Glutamatergic neuron (in vitro differentiated cells): ENCODE measurements at regions not wholly inside any gene's neighbourhood (a gene's known extent, or its start where the extent isn't known, plus 50 kb on each side); places are given as distances from the start of the nearest gene placed in this dataset.

Source experiments
- DNase-seq: peaks from one replicate; pipeline ENCODE4 v3.0.0; 2022
- H3K27ac Mint-ChIP-seq: one replicate; pipeline ENCODE4 v1.8.0; 2020; ENCODE audit warnings: mild to moderate bottlenecking, mixed read lengths, inconsistent platforms; ENCODE audit not compliant: unreplicated experiment
- H3K27me3 Mint-ChIP-seq: one replicate; pipeline ENCODE4 v1.8.0; 2020; ENCODE audit warnings: mild to moderate bottlenecking, moderate library complexity, mixed read lengths, inconsistent platforms; ENCODE audit not compliant: unreplicated experiment
- H3K36me3 Mint-ChIP-seq: one replicate; pipeline ENCODE4 v1.8.0; 2020; ENCODE audit warnings: mild to moderate bottlenecking, mixed read lengths, inconsistent platforms; ENCODE audit not compliant: unreplicated experiment
- H3K4me1 Mint-ChIP-seq: one replicate; pipeline ENCODE4 v1.8.0; 2020; ENCODE audit warnings: mild to moderate bottlenecking, low read depth, mixed read lengths, inconsistent platforms; ENCODE audit not compliant: unreplicated experiment
- H3K4me3 Mint-ChIP-seq: one replicate; pipeline ENCODE4 v1.8.0; 2020; ENCODE audit warnings: mild to moderate bottlenecking, mixed read lengths, inconsistent platforms; ENCODE audit not compliant: unreplicated experiment
- H3K9me3 Mint-ChIP-seq: one replicate; pipeline ENCODE4 v1.8.0; 2020; ENCODE audit warnings: mild to moderate bottlenecking, moderate library complexity, mixed read lengths, inconsistent platforms; ENCODE audit not compliant: unreplicated experiment
- CTCF ChIP-seq: fragments of 200-600 bp; sonication (generic); IDR thresholded peaks from one replicate; pipeline ENCODE4 v1.5.0; 2021; ENCODE audit not compliant: partially characterized antibody, unreplicated experiment

GRCh38 chrY:16636254-16636653 lies 1243.8 kb downstream of the CDY2B start:
- no peak for DNase-seq
- H3K4me1 Mint-ChIP-seq = no peaks in the 10 kb centered on the region
- H3K4me3 Mint-ChIP-seq = no peak overlapping the region
- no peak overlapping the region for H3K27ac Mint-ChIP-seq
- H3K9me3 Mint-ChIP-seq = no peaks in the 10 kb centered on the region
- TF ChIP-seq CTCF = no peak
- H3K27me3 Mint-ChIP-seq = peaks cover 1% of the 10 kb centered on the region
- H3K36me3 Mint-ChIP-seq = no peaks in the 10 kb centered on the region

DNA sequence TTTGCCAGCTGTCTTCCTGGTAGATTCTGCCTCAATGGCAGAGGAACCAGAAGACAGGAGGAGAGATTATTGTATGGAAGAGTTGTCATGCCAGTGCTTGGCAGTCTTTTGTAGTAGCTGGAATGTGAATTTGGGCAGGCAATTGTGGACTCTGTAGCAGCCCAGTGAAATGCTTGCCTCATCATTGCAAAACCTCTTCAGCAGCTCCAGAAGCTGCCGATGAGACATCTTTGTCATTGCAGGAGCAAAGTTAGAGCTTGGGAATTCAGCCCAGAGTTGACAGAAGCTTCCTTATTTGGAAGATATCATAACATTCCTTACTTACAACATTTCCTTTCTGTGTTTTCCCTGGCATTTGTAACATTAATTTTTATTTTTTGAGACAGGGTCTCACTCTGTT lies 1250.9 kb downstream of the CDY2B start:
- Mint-ChIP-seq H3K4me1 (no peaks in the 10 kb centered on the region), H3K27me3 (no peaks in the 10 kb centered on the region), H3K9me3 (no peaks in the 10 kb centered on the region), H3K36me3 (no peaks in the 10 kb centered on the region), H3K4me3 (no peak overlapping the region), H3K27ac (no peak overlapping the region)
- TF ChIP-seq CTCF = no peak
- DNase-seq = no peak

GRCh38 chrY:16627122-16627521 lies 1252.9 kb downstream of the CDY2B start:
- Mint-ChIP-seq H3K4me3 (no peak overlapping the region), H3K27me3 (no peaks in the 10 kb centered on the region), H3K9me3 (no peaks in the 10 kb centered on the region), H3K4me1 (no peaks in the 10 kb centered on the region), H3K36me3 (no peaks in the 10 kb centered on the region), H3K27ac (no peak overlapping the region)
- no peak for TF ChIP-seq CTCF
- DNase-seq = no peak

- Mint-ChIP-seq H3K36me3 (no peaks in the 10 kb centered on the region), H3K27me3 (no peaks in the 10 kb centered on the region), H3K4me3 (no peak overlapping the region), H3K4me1 (no peaks in the 10 kb centered on the region), H3K9me3 (peaks cover 1% of the 10 kb centered on the region), H3K27ac (no peak overlapping the region)
- DNase-seq = no peak
- no peak for TF ChIP-seq CTCF
These were observed 1263.6 kb downstream of the CDY2B start for GRCh38 chrY:16616201-16616975.

DNA sequence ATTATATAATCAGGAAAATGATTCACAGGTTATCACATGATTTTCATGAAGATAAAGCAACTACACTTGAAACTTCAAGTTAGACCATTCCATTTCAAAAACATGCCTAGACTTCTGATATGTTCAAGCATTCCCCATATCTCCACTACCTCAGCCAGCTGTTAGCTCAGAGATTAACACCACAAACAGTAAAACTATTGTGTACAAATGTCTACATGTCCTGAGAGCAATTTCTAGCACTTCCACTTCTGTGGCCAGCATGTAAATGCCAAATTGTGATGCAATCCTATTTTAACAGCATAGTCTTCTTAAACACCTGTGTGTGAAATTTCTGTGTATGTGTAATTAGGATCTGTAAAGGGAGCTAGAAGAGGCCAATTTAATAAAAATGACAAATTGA lies 1271.3 kb downstream of the CDY2B start:
- Mint-ChIP-seq H3K9me3 (no peaks in the 10 kb centered on the region), H3K4me3 (no peak overlapping the region), H3K27ac (no peak overlapping the region), H3K36me3 (no peaks in the 10 kb centered on the region), H3K27me3 (no peaks in the 10 kb centered on the region), H3K4me1 (no peaks in the 10 kb centered on the region)
- TF ChIP-seq CTCF = no peak
- no peak for DNase-seq
